ENCODE measurements at regions not wholly inside any gene's neighbourhood (a gene's known extent, or its start where the extent isn't known, plus 50 kb on each side); places are given as distances from the start of the nearest gene placed in this dataset.

DNA sequence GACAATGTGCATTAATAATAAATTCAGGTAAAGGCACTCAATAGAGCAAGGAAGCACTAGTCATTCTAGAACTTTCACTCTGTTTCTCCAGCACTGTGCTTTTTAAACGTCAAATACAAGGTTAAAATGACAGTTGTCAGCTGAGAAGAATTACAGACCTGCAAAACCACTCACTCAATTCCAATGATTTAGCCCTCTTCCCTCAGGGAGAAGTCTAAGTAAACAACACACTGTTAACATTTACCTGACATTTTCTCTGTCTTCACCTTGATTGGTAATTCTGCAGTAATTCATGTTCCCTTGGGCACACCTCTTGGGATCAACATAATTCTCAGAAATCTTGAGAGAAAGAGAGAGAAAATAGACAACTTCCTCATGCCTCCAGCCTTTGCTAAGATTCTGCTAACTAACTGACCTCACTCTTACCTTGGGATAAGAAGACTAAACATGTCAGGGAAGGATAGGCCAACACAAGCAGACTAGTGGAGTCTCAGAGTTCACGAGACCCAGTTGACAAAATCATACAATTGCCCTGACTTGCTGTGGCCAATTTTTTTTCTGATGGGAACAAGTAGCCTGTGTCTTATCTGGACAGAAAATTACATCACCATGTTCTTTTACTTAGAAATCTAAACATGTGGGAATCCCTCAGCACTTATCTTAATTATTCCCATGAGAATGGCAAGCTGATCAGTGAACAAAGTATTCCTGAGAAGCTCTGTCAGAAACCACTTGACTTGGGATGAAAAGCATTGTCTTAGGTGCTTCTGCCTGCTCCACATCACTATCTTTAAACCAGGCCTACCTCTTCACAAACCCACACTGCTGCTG lies 516.8 kb upstream of the FAT3 start:
- no peaks in the 10 kb centered on the region for H3F3A ChIP-seq (ENCODE audit: control insufficient read depth, insufficient read depth)
- no peaks in the 10 kb centered on the region for H3K4me1 ChIP-seq (ENCODE audit: control insufficient read depth, low read length)
- no peaks in the 10 kb centered on the region for H3K9me2 ChIP-seq (replicated peaks; ENCODE audit: control insufficient read depth, low read length)
- H3K27me3 ChIP-seq (ENCODE audit: control insufficient read depth, low read length), result no peaks in the 10 kb centered on the region
- no peaks in the 10 kb centered on the region for H3K36me3 ChIP-seq (ENCODE audit: control insufficient read depth, low read length)
- H3K4me2 ChIP-seq (ENCODE audit: low read length), result no peak overlapping the region
- H3K4me3 ChIP-seq (ENCODE audit: low read length), result no peak overlapping the region
- no peak overlapping the region for H3K27ac ChIP-seq (ENCODE audit: low read depth, low read length)
- no peaks in the 10 kb centered on the region for H3K79me2 ChIP-seq (ENCODE audit: control insufficient read depth, low read length)
- no peaks in the 10 kb centered on the region for H4K20me1 ChIP-seq (ENCODE audit: control insufficient read depth, insufficient read depth, low read depth, low read length)
- TF ChIP-seq EZH2phosphoT487 (IDR thresholded peaks at IDR 0.05; ENCODE audit: borderline replicate concordance, low read length) (no peak), CTCF (IDR thresholded peaks at IDR 0.05; ENCODE audit: low read depth, low read length, poor library complexity, severe bottlenecking) (no peak)
- no peaks in the 10 kb centered on the region for H3K9me3 ChIP-seq (ENCODE audit: control insufficient read depth, insufficient read depth, low read length)

DNA sequence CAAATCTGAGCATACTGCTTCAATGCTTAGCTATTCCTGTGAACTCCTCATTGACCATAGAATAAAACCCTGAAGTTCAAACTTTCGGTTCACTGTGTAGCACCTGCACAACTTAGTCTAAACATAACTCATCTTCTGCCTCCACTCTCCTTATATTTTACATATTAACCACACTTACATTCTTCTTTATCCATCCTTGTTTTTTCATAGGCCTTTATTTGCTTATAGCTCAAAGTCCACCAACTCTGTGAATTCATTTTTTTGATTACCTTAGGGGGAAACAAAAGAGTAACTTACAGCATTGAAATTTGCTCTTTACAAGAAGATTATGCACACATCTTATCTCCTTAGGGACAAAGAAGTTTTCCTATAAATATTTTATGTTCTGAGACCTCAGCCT lies 521.6 kb upstream of the FAT3 start:
- no peaks in the 10 kb centered on the region for H3K4me1 ChIP-seq (ENCODE audit: control insufficient read depth, low read length)
- H3K36me3 ChIP-seq (ENCODE audit: control insufficient read depth, low read length), result no peaks in the 10 kb centered on the region
- H3K9me3 ChIP-seq (ENCODE audit: control insufficient read depth, insufficient read depth, low read length), result no peaks in the 10 kb centered on the region
- no peaks in the 10 kb centered on the region for H3F3A ChIP-seq (ENCODE audit: control insufficient read depth, insufficient read depth)
- H3K9me2 ChIP-seq (replicated peaks; ENCODE audit: control insufficient read depth, low read length), result no peaks in the 10 kb centered on the region
- no peak for TF ChIP-seq EZH2phosphoT487 (IDR thresholded peaks at IDR 0.05; ENCODE audit: borderline replicate concordance, low read length)
- TF ChIP-seq CTCF (IDR thresholded peaks at IDR 0.05; ENCODE audit: low read depth, low read length, poor library complexity, severe bottlenecking), result no peak
- no peak overlapping the region for H3K4me2 ChIP-seq (ENCODE audit: low read length)
- H3K27me3 ChIP-seq (ENCODE audit: control insufficient read depth, low read length), result no peaks in the 10 kb centered on the region
- H3K79me2 ChIP-seq (ENCODE audit: control insufficient read depth, low read length), result no peaks in the 10 kb centered on the region
- no peak overlapping the region for H3K27ac ChIP-seq (ENCODE audit: low read depth, low read length)
- H3K4me3 ChIP-seq (ENCODE audit: low read length), result no peak overlapping the region
- H4K20me1 ChIP-seq (ENCODE audit: control insufficient read depth, insufficient read depth, low read depth, low read length), result no peaks in the 10 kb centered on the region

- Histone ChIP-seq H3K4me3 (ENCODE audit: low read length) (no peak overlapping the region), H4K20me1 (ENCODE audit: control insufficient read depth, insufficient read depth, low read depth, low read length) (no peaks in the 10 kb centered on the region), H3K27me3 (ENCODE audit: control insufficient read depth, low read length) (no peaks in the 10 kb centered on the region), H3K36me3 (ENCODE audit: control insufficient read depth, low read length) (no peaks in the 10 kb centered on the region), H3K27ac (ENCODE audit: low read depth, low read length) (no peak overlapping the region), H3F3A (ENCODE audit: control insufficient read depth, insufficient read depth) (no peaks in the 10 kb centered on the region), H3K9me3 (ENCODE audit: control insufficient read depth, insufficient read depth, low read length) (no peaks in the 10 kb centered on the region), H3K79me2 (ENCODE audit: control insufficient read depth, low read length) (no peaks in the 10 kb centered on the region), H3K4me2 (ENCODE audit: low read length) (no peak overlapping the region), H3K4me1 (ENCODE audit: control insufficient read depth, low read length) (no peaks in the 10 kb centered on the region), H3K9me2 (replicated peaks; ENCODE audit: control insufficient read depth, low read length) (no peaks in the 10 kb centered on the region)
- TF ChIP-seq CTCF (IDR thresholded peaks at IDR 0.05; ENCODE audit: low read depth, low read length, poor library complexity, severe bottlenecking) (no peak), EZH2phosphoT487 (IDR thresholded peaks at IDR 0.05; ENCODE audit: borderline replicate concordance, low read length) (no peak)
Measured at GRCh38 chr11:91700854-91701253, 523.8 kb upstream of the FAT3 start.

Data from DOHH2 (cell line).